ENCODE measurements at regions not wholly inside any gene's neighbourhood (a gene's known extent, or its start where the extent isn't known, plus 50 kb on each side); places are given as distances from the start of the nearest gene placed in this dataset.

- TF ChIP-seq POLR2AphosphoS5 (IDR thresholded peaks at IDR 0.05; ENCODE audit: low read depth, low read length) (no peak), POLR2A (IDR thresholded peaks at IDR 0.05; ENCODE audit: low read depth, low read length) (no peak)
These were observed 1055.7 kb upstream of the TMEFF2 start for GRCh38 chr2:193250389-193250788.

Measured in GM12892 (cell line).